ENCODE measurements at regions not wholly inside any gene's neighbourhood (a gene's known extent, or its start where the extent isn't known, plus 50 kb on each side); places are given as distances from the start of the nearest gene placed in this dataset.

GRCh38 chr14:41489315-41489972 is 117.2 kb upstream of the LRFN5 start:
- no peak for TF ChIP-seq CTCF (conservative IDR thresholded peaks at IDR 0.05)
- no peaks in the 10 kb centered on the region for H3K27me3 Mint-ChIP-seq
- no peaks in the 10 kb centered on the region for H3K4me1 Mint-ChIP-seq (ENCODE audit: unreplicated experiment)
- H3K36me3 Mint-ChIP-seq, result no peaks in the 10 kb centered on the region
- H3K9me3 Mint-ChIP-seq, result no peaks in the 10 kb centered on the region
- no peak overlapping the region for H3K27ac Mint-ChIP-seq
- DNase-seq (ENCODE audit: extremely low spot score, unreplicated experiment), result no peak
- H3K4me3 Mint-ChIP-seq, result no peak overlapping the region

- no peaks in the 10 kb centered on the region for H3K36me3 Mint-ChIP-seq
- no peaks in the 10 kb centered on the region for H3K4me1 Mint-ChIP-seq (ENCODE audit: unreplicated experiment)
- no peaks in the 10 kb centered on the region for H3K9me3 Mint-ChIP-seq
- no peak overlapping the region for H3K27ac Mint-ChIP-seq
- H3K27me3 Mint-ChIP-seq, result no peaks in the 10 kb centered on the region
- no peak for TF ChIP-seq CTCF (conservative IDR thresholded peaks at IDR 0.05)
- H3K4me3 Mint-ChIP-seq, result no peak overlapping the region
- no peak for DNase-seq (ENCODE audit: extremely low spot score, unreplicated experiment)
Measured at GRCh38 chr14:41488401-41488800, 118.3 kb upstream of the LRFN5 start.

- no peak for DNase-seq (ENCODE audit: extremely low spot score, unreplicated experiment)
- no peak for TF ChIP-seq CTCF (conservative IDR thresholded peaks at IDR 0.05)
- no peak overlapping the region for H3K4me3 Mint-ChIP-seq
- no peaks in the 10 kb centered on the region for H3K9me3 Mint-ChIP-seq
- no peak overlapping the region for H3K27ac Mint-ChIP-seq
- H3K36me3 Mint-ChIP-seq, result no peaks in the 10 kb centered on the region
- no peaks in the 10 kb centered on the region for H3K27me3 Mint-ChIP-seq
- no peaks in the 10 kb centered on the region for H3K4me1 Mint-ChIP-seq (ENCODE audit: unreplicated experiment)
Measured at GRCh38 chr14:41482861-41483260, 123.8 kb upstream of the LRFN5 start.

- H3K9me3 Mint-ChIP-seq, result no peaks in the 10 kb centered on the region
- TF ChIP-seq CTCF (conservative IDR thresholded peaks at IDR 0.05), result no peak
- no peak overlapping the region for H3K4me3 Mint-ChIP-seq
- H3K27ac Mint-ChIP-seq, result no peak overlapping the region
- no peaks in the 10 kb centered on the region for H3K36me3 Mint-ChIP-seq
- DNase-seq (ENCODE audit: extremely low spot score, unreplicated experiment), result no peak
- no peaks in the 10 kb centered on the region for H3K27me3 Mint-ChIP-seq
- H3K4me1 Mint-ChIP-seq (ENCODE audit: unreplicated experiment), result no peaks in the 10 kb centered on the region
Measured at GRCh38 chr14:41476526-41476925, 130.2 kb upstream of the LRFN5 start.

- H3K9me3 Mint-ChIP-seq, result no peaks in the 10 kb centered on the region
- no peak for TF ChIP-seq CTCF (conservative IDR thresholded peaks at IDR 0.05)
- H3K36me3 Mint-ChIP-seq, result no peaks in the 10 kb centered on the region
- no peaks in the 10 kb centered on the region for H3K4me1 Mint-ChIP-seq (ENCODE audit: unreplicated experiment)
- H3K27me3 Mint-ChIP-seq, result no peaks in the 10 kb centered on the region
- DNase-seq (ENCODE audit: extremely low spot score, unreplicated experiment), result no peak
- no peak overlapping the region for H3K4me3 Mint-ChIP-seq
- H3K27ac Mint-ChIP-seq, result no peak overlapping the region
Measured at GRCh38 chr14:41461380-41461779, 145.3 kb upstream of the LRFN5 start.

GRCh38 chr14:41457393-41457792 is 149.3 kb upstream of the LRFN5 start:
- H3K4me1 Mint-ChIP-seq (ENCODE audit: unreplicated experiment), result no peaks in the 10 kb centered on the region
- no peaks in the 10 kb centered on the region for H3K9me3 Mint-ChIP-seq
- H3K4me3 Mint-ChIP-seq, result no peak overlapping the region

More at GRCh38 chr14:41457393-41457792, 149.3 kb upstream of the LRFN5 start:
- no peak overlapping the region for H3K27ac Mint-ChIP-seq
- TF ChIP-seq CTCF (conservative IDR thresholded peaks at IDR 0.05), result no peak
- no peaks in the 10 kb centered on the region for H3K27me3 Mint-ChIP-seq
- no peaks in the 10 kb centered on the region for H3K36me3 Mint-ChIP-seq
- DNase-seq (ENCODE audit: extremely low spot score, unreplicated experiment), result no peak

Measured in type B pancreatic cell (in vitro differentiated cells).